Effector memory CD8-positive, alpha-beta T cell (primary cell): ENCODE measurements at regions not wholly inside any gene's neighbourhood (a gene's known extent, or its start where the extent isn't known, plus 50 kb on each side); places are given as distances from the start of the nearest gene placed in this dataset.

Source experiments
- ATAC-seq: fragments of 150-1000 bp; cut with Tn5 transposase; replicated peaks from 2 replicates; pipeline ENCODE4 v1.10.0; 2021; ENCODE audit warnings: mild to moderate bottlenecking, moderate library complexity
- DNase-seq, 3 experiments: peaks; one replicate each; pipeline ENCODE4 v3.0.0; 2021
- H3K27ac Mint-ChIP-seq, 2 donors: one replicate each; pipeline ENCODE4 v1.8.0; 2022; ENCODE audit warnings: mild to moderate bottlenecking in 2 of 2, mixed read lengths in 2 of 2, moderate library complexity in 2 of 2
- H3K27me3 Mint-ChIP-seq, 2 donors: one replicate each; pipeline ENCODE4 v1.8.0; 2022; ENCODE audit warnings: mixed read lengths in 2 of 2
- H3K36me3 Mint-ChIP-seq: one replicate; pipeline ENCODE4 v1.8.0; 2022; ENCODE audit warnings: mild to moderate bottlenecking, moderate library complexity, mixed read lengths; ENCODE audit not compliant: insufficient read depth
- H3K4me1 Mint-ChIP-seq, 2 donors: one replicate each; pipeline ENCODE4 v1.8.0; 2022; ENCODE audit warnings: low read depth in 2 of 2, mixed read lengths in 2 of 2
- H3K4me3 Mint-ChIP-seq, 2 donors: one replicate each; pipeline ENCODE4 v1.8.0; 2022; ENCODE audit warnings: mild to moderate bottlenecking in 2 of 2, mixed read lengths in 2 of 2, moderate library complexity in 2 of 2
- H3K9me3 Mint-ChIP-seq, 2 donors: one replicate each; pipeline ENCODE4 v1.8.0; 2022; ENCODE audit warnings: mixed read lengths in 2 of 2

GRCh38 chr2:145652571-145653545 lies 1132.9 kb upstream of the ZEB2 start:
- DNase-seq, result no peak
- Mint-ChIP-seq H3K4me1 (no peaks in the 10 kb centered on the region), H3K9me3 (peaks cover 6 to 10% of the 10 kb centered on the region in 2 donors), H3K4me3 (no peak overlapping the region), H3K27me3 (no peaks in the 10 kb centered on the region), H3K27ac (no peak overlapping the region), H3K36me3 (no peaks in the 10 kb centered on the region)
- no peak for ATAC-seq

GRCh38 chr2:145652036-145652435 lies 1132.1 kb upstream of the ZEB2 start:
- DNase-seq (no peak), ATAC-seq (no peak)
- Mint-ChIP-seq H3K4me1 (no peaks in the 10 kb centered on the region), H3K27ac (no peak overlapping the region), H3K4me3 (no peak overlapping the region), H3K36me3 (no peaks in the 10 kb centered on the region), H3K9me3 (peaks cover 6 to 10% of the 10 kb centered on the region in 2 donors), H3K27me3 (no peaks in the 10 kb centered on the region)

- DNase-seq, result no peak
- ATAC-seq, result no peak
- no peaks in the 10 kb centered on the region for H3K4me1 Mint-ChIP-seq
- peaks cover 6 to 10% of the 10 kb centered on the region in 2 donors for H3K9me3 Mint-ChIP-seq
- H3K36me3 Mint-ChIP-seq, result no peaks in the 10 kb centered on the region
- H3K4me3 Mint-ChIP-seq, result no peak overlapping the region
- H3K27me3 Mint-ChIP-seq, result no peaks in the 10 kb centered on the region
- H3K27ac Mint-ChIP-seq, result no peak overlapping the region
These were observed 1130.3 kb upstream of the ZEB2 start for GRCh38 chr2:145650226-145650625.

- H3K36me3 Mint-ChIP-seq, result no peaks in the 10 kb centered on the region
- no peaks in the 10 kb centered on the region for H3K27me3 Mint-ChIP-seq
- DNase-seq, result no peak
- no peak overlapping the region for H3K4me3 Mint-ChIP-seq
- H3K4me1 Mint-ChIP-seq, result no peaks in the 10 kb centered on the region
- H3K27ac Mint-ChIP-seq, result no peak overlapping the region
- H3K9me3 Mint-ChIP-seq, result peaks cover 6 to 10% of the 10 kb centered on the region in 2 donors
- no peak for ATAC-seq
These were observed 1129.1 kb upstream of the ZEB2 start for GRCh38 chr2:145649061-145649460.

GRCh38 chr2:145644820-145645302 lies 1124.9 kb upstream of the ZEB2 start:
- Mint-ChIP-seq H3K36me3 (no peaks in the 10 kb centered on the region), H3K4me1 (no peaks in the 10 kb centered on the region), H3K27ac (no peak overlapping the region), H3K9me3 (peaks cover 0 to 2% of the 10 kb centered on the region in 2 donors), H3K27me3 (no peaks in the 10 kb centered on the region), H3K4me3 (no peak overlapping the region)
- ATAC-seq (no peak), DNase-seq (no peak)

GRCh38 chr2:145638675-145639074 lies 1118.8 kb upstream of the ZEB2 start:
- H3K27ac Mint-ChIP-seq, result no peak overlapping the region
- H3K36me3 Mint-ChIP-seq, result no peaks in the 10 kb centered on the region
- no peak for DNase-seq
- no peaks in the 10 kb centered on the region for H3K4me1 Mint-ChIP-seq
- no peak overlapping the region for H3K4me3 Mint-ChIP-seq
- ATAC-seq, result no peak
- no peaks in the 10 kb centered on the region for H3K27me3 Mint-ChIP-seq
- no peaks in the 10 kb centered on the region for H3K9me3 Mint-ChIP-seq

GRCh38 chr2:145635706-145636427 lies 1115.9 kb upstream of the ZEB2 start:
- Mint-ChIP-seq H3K4me1 (no peaks in the 10 kb centered on the region), H3K36me3 (no peaks in the 10 kb centered on the region), H3K9me3 (no peaks in the 10 kb centered on the region), H3K27me3 (no peaks in the 10 kb centered on the region), H3K4me3 (no peak overlapping the region), H3K27ac (no peak overlapping the region)
- DNase-seq (no peak), ATAC-seq (no peak)

GRCh38 chr2:145631561-145631960 lies 1111.6 kb upstream of the ZEB2 start:
- no peak overlapping the region for H3K27ac Mint-ChIP-seq
- H3K9me3 Mint-ChIP-seq, result no peaks in the 10 kb centered on the region
- ATAC-seq, result no peak
- no peak for DNase-seq
- no peaks in the 10 kb centered on the region for H3K27me3 Mint-ChIP-seq
- no peaks in the 10 kb centered on the region for H3K36me3 Mint-ChIP-seq
- H3K4me1 Mint-ChIP-seq, result no peaks in the 10 kb centered on the region
- H3K4me3 Mint-ChIP-seq, result no peak overlapping the region

GRCh38 chr2:145626301-145626700 lies 1106.4 kb upstream of the ZEB2 start:
- H3K4me3 Mint-ChIP-seq, result no peak overlapping the region
- H3K27ac Mint-ChIP-seq, result no peak overlapping the region
- H3K36me3 Mint-ChIP-seq, result no peaks in the 10 kb centered on the region
- no peaks in the 10 kb centered on the region for H3K9me3 Mint-ChIP-seq
- no peaks in the 10 kb centered on the region for H3K27me3 Mint-ChIP-seq
- no peaks in the 10 kb centered on the region for H3K4me1 Mint-ChIP-seq
- ATAC-seq, result no peak
- DNase-seq, result no peak

- no peak for ATAC-seq
- no peaks in the 10 kb centered on the region for H3K36me3 Mint-ChIP-seq
- H3K9me3 Mint-ChIP-seq, result no peaks in the 10 kb centered on the region
These were observed 1105.2 kb upstream of the ZEB2 start for GRCh38 chr2:145625111-145625510.

GRCh38 chr2:145623136-145623535 lies 1103.2 kb upstream of the ZEB2 start:
- Mint-ChIP-seq H3K27ac (no peak overlapping the region), H3K4me3 (no peak overlapping the region), H3K36me3 (no peaks in the 10 kb centered on the region), H3K4me1 (no peaks in the 10 kb centered on the region), H3K27me3 (no peaks in the 10 kb centered on the region), H3K9me3 (no peaks in the 10 kb centered on the region)
- DNase-seq (no peak), ATAC-seq (no peak)

More at GRCh38 chr2:145625111-145625510, 1105.2 kb upstream of the ZEB2 start:
- Mint-ChIP-seq H3K4me1 (no peaks in the 10 kb centered on the region), H3K4me3 (no peak overlapping the region), H3K27ac (no peak overlapping the region), H3K27me3 (no peaks in the 10 kb centered on the region)
- no peak for DNase-seq

- ATAC-seq, result no peak
- no peaks in the 10 kb centered on the region for H3K36me3 Mint-ChIP-seq
These were observed 1102.4 kb upstream of the ZEB2 start for GRCh38 chr2:145622285-145622684.

GRCh38 chr2:145617906-145618305 lies 1098.0 kb upstream of the ZEB2 start:
- Mint-ChIP-seq H3K4me3 (no peak overlapping the region), H3K4me1 (no peaks in the 10 kb centered on the region), H3K27ac (no peak overlapping the region), H3K9me3 (peaks cover 2 to 7% of the 10 kb centered on the region in 2 donors), H3K36me3 (no peaks in the 10 kb centered on the region), H3K27me3 (no peaks in the 10 kb centered on the region)
- DNase-seq (no peak), ATAC-seq (no peak)

More at GRCh38 chr2:145622285-145622684, 1102.4 kb upstream of the ZEB2 start:
- no peaks in the 10 kb centered on the region for H3K4me1 Mint-ChIP-seq
- no peak overlapping the region for H3K4me3 Mint-ChIP-seq
- no peak for DNase-seq
- no peaks in the 10 kb centered on the region for H3K27me3 Mint-ChIP-seq
- H3K27ac Mint-ChIP-seq, result no peak overlapping the region
- no peaks in the 10 kb centered on the region for H3K9me3 Mint-ChIP-seq
